ENCODE measurements at regions not wholly inside any gene's neighbourhood (a gene's known extent, or its start where the extent isn't known, plus 50 kb on each side); places are given as distances from the start of the nearest gene placed in this dataset.

- no peak for DNase-seq (ENCODE audit: extremely low read depth in 1 of 4, low spot score in 3 of 4)
- ATAC-seq: no peak
- ChIA-PET POLR2A (no interaction called here), CTCF (ENCODE audit: low intra/inter-chr PET ratio) (no interaction called here)
- FAIRE-seq: no peak
- no TSS peak for BruUV-seq (replicated peaks)
- no peaks in the 10 kb centered on the region for H3K36me3 ChIP-seq (ENCODE audit: control insufficient read depth, insufficient read depth, low read length)
- H3K27ac ChIP-seq (ENCODE audit: extremely low read depth, low read depth, low read length): no peak overlapping the region
- no peaks in the 10 kb centered on the region for H3K79me2 ChIP-seq (ENCODE audit: control insufficient read depth, insufficient read depth, low read length)
- H3K4me3 ChIP-seq: no peak overlapping the region
- H2AFZ ChIP-seq (ENCODE audit: low read depth, low read length): no peak overlapping the region
- intact Hi-C loops (cut with micrococcal nuclease) (no loop called here), in situ Hi-C loops (cut with MboI) (no loop called here)
- H3K4me1 ChIP-seq (replicated peaks in 1 of 2; ENCODE audit: control insufficient read depth in 2 of 2, insufficient read depth in 2 of 2, low read length in 2 of 2): no peaks in the 10 kb centered on the region
- no peaks in the 10 kb centered on the region for H4K20me1 ChIP-seq (replicated peaks; ENCODE audit: control insufficient read depth, insufficient read depth, low read length)
- 2% methylated on average over 6 of the region's 7 CpGs for WGBS (ENCODE audit: insufficient coverage, low coverage, missing lambda C conversion rate)
- no peak overlapping the region for H3K4me2 ChIP-seq (ENCODE audit: insufficient read depth, low read length)
- no peaks in the 10 kb centered on the region for H3K9me3 ChIP-seq (replicated peaks; ENCODE audit: control insufficient read depth, insufficient read depth, low read depth, low read length)
- no peak overlapping the region for H3K9ac ChIP-seq (ENCODE audit: insufficient read depth in 1 of 2, low read depth in 2 of 2, low read length in 2 of 2)
- H3K9me1 ChIP-seq (ENCODE audit: control insufficient read depth, insufficient read depth, low read length): no peaks in the 10 kb centered on the region
- H3K27me3 ChIP-seq (ENCODE audit: control insufficient read depth in 2 of 2, insufficient read depth in 2 of 2, low read length in 2 of 2): no peaks in the 10 kb centered on the region
- TF ChIP-seq FOXO4 (CRISPR knock-in tag; IDR thresholded peaks at IDR 0.05) (no peak), ZNF263 (CRISPR knock-in tag; IDR thresholded peaks at IDR 0.05; ENCODE audit: borderline replicate concordance) (no peak), ZNF785 (CRISPR knock-in tag; IDR thresholded peaks at IDR 0.05) (no peak), KDM5B (IDR thresholded peaks at IDR 0.05; ENCODE audit: insufficient replicate concordance, low read depth, low read length) (no peak), ZNF239 (CRISPR knock-in tag; IDR thresholded peaks at IDR 0.05) (no peak), MYBL2 (IDR thresholded peaks at IDR 0.05; ENCODE audit: low read depth) (no peak), MYBL2 (CRISPR knock-in tag; IDR thresholded peaks at IDR 0.05; ENCODE audit: borderline replicate concordance) (no peak), YY1 (IDR thresholded peaks at IDR 0.05; ENCODE audit: borderline replicate concordance in 1 of 3, control insufficient read depth in 1 of 3, extremely low read depth in 1 of 3, insufficient read depth in 3 of 3, insufficient read length in 1 of 3, insufficient replicate concordance in 2 of 3, low read depth in 1 of 3, low read length in 2 of 3) (no peak)
- TF ChIP-seq, protein P1, sequence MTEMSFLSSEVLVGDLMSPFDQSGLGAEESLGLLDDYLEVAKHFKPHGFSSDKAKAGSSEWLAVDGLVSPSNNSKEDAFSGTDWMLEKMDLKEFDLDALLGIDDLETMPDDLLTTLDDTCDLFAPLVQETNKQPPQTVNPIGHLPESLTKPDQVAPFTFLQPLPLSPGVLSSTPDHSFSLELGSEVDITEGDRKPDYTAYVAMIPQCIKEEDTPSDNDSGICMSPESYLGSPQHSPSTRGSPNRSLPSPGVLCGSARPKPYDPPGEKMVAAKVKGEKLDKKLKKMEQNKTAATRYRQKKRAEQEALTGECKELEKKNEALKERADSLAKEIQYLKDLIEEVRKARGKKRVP (CRISPR knock-in tag; IDR thresholded peaks at IDR 0.05): no peak
- TF ChIP-seq, protein P2, sequence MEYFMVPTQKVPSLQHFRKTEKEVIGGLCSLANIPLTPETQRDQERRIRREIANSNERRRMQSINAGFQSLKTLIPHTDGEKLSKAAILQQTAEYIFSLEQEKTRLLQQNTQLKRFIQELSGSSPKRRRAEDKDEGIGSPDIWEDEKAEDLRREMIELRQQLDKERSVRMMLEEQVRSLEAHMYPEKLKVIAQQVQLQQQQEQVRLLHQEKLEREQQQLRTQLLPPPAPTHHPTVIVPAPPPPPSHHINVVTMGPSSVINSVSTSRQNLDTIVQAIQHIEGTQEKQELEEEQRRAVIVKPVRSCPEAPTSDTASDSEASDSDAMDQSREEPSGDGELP (CRISPR knock-in tag; IDR thresholded peaks at IDR 0.05; ENCODE audit: borderline replicate concordance): no peak
These were observed 493.7 kb downstream of the BTBD3 start for GRCh38 chr20:12411246-12411940.
